Stimulated activated naive CD8-positive, alpha-beta T cell treated with anti-CD3 and anti-CD28 coated beads, Interleukin-15, amount 100 ng/mL, for 72 hours (primary cell): ENCODE measurements at regions not wholly inside any gene's neighbourhood (a gene's known extent, or its start where the extent isn't known, plus 50 kb on each side); places are given as distances from the start of the nearest gene placed in this dataset.

Experiments used
- ATAC-seq: fragments of 150-1000 bp; cut with Tn5 transposase; 2 replicates; pipeline ENCODE4 v1.10.0; 2021; ENCODE audit warnings: mild to moderate bottlenecking, moderate library complexity
- DNase-seq, 2 donors: peaks; one replicate each; pipeline ENCODE4 v3.0.0; 2021 to 2022
- H3K27ac Mint-ChIP-seq, 2 donors: one replicate each; pipeline ENCODE4 v1.8.0; 2022; ENCODE audit warnings: mild to moderate bottlenecking in 2 of 2, mixed read lengths in 2 of 2, moderate library complexity in 2 of 2
- H3K27me3 Mint-ChIP-seq: one replicate; pipeline ENCODE4 v1.8.0; 2022; ENCODE audit warnings: mixed read lengths
- H3K4me1 Mint-ChIP-seq: one replicate; pipeline ENCODE4 v1.8.0; 2022; ENCODE audit warnings: mild to moderate bottlenecking, mixed read lengths
- H3K4me3 Mint-ChIP-seq, 2 donors: one replicate each; pipeline ENCODE4 v1.8.0; 2022; ENCODE audit warnings: mild to moderate bottlenecking in 2 of 2, mixed read lengths in 2 of 2, moderate library complexity in 1 of 2
- H3K9me3 Mint-ChIP-seq, 2 donors: one replicate each; pipeline ENCODE4 v1.8.0; 2022; ENCODE audit warnings: mixed read lengths in 2 of 2

- Mint-ChIP-seq H3K27me3 (no peaks in the 10 kb centered on the region), H3K4me3 (no peak overlapping the region), H3K27ac (no peak overlapping the region), H3K9me3 (peaks cover 0 to 4% of the 10 kb centered on the region in 2 donors), H3K4me1 (no peaks in the 10 kb centered on the region)
- no peak for ATAC-seq
- DNase-seq = no peak
Measured at GRCh38 chr4:28148221-28148620, 1287.6 kb downstream of the STIM2 start.

GRCh38 chr4:28149762-28150161, 1289.1 kb downstream of the STIM2 start:
- no peak overlapping the region for H3K4me3 Mint-ChIP-seq
- H3K4me1 Mint-ChIP-seq = no peaks in the 10 kb centered on the region
- no peak overlapping the region for H3K27ac Mint-ChIP-seq
- H3K9me3 Mint-ChIP-seq = peaks cover 0 to 3% of the 10 kb centered on the region in 2 donors
- no peaks in the 10 kb centered on the region for H3K27me3 Mint-ChIP-seq
- DNase-seq (no peak), ATAC-seq (no peak)

- Mint-ChIP-seq H3K9me3 (peaks cover 0 to 5% of the 10 kb centered on the region in 2 donors), H3K27ac (no peak overlapping the region), H3K27me3 (no peaks in the 10 kb centered on the region), H3K4me1 (no peaks in the 10 kb centered on the region), H3K4me3 (no peak overlapping the region)
- ATAC-seq = no peak
- no peak for DNase-seq
Measured at GRCh38 chr4:28151314-28151713, 1290.7 kb downstream of the STIM2 start.

- Mint-ChIP-seq H3K4me3 (no peak overlapping the region), H3K9me3 (peaks cover 4 to 16% of the 10 kb centered on the region in 2 donors), H3K27me3 (no peaks in the 10 kb centered on the region), H3K4me1 (no peaks in the 10 kb centered on the region), H3K27ac (no peak overlapping the region)
- DNase-seq (no peak), ATAC-seq (no peak)
Measured at GRCh38 chr4:28167411-28167810, 1306.8 kb downstream of the STIM2 start.

DNA sequence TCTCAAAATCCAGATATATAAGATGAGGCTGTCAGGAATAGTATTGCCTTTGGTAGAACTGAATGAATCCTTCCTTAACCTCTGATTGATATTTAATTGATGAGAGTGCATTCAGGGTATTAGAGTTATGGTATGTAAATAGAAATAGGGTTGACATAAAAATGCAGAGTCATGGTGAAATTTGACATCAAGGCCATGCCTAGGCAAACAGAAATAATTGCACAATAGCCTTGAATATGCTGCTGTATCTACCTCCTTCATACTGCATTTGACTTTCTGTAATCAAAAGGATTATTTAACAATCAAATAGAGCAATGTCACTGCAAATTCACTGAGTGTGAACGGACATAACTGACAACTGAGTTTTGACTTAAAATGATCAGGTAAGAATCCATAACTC, 1316.3 kb downstream of the STIM2 start:
- H3K9me3 Mint-ChIP-seq = peaks cover 7% of the 10 kb centered on the region in 2 donors
- no peak for ATAC-seq
- no peaks in the 10 kb centered on the region for H3K4me1 Mint-ChIP-seq
- no peak overlapping the region for H3K4me3 Mint-ChIP-seq
- H3K27ac Mint-ChIP-seq = no peak overlapping the region
- no peak for DNase-seq
- H3K27me3 Mint-ChIP-seq = no peaks in the 10 kb centered on the region

DNA sequence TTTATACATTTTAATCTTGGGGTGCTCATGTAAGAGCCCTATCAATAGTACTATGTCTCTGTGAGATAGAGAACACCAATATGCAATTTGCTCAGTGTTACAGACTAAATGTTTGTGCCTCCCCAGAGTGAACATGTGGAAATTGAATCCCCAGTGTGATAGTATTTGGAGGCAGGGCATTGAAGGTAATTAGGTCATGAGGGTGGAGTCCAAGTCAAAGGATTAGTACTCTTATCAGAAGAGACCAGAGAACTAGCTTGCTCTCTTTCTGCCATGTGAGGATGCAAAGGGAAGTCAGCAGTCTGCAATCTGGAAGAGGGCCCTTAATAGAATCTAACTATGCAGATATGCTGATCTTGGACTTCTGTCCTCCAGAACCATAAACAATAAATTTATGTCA, 1317.0 kb downstream of the STIM2 start:
- DNase-seq = no peak
- H3K27me3 Mint-ChIP-seq = no peaks in the 10 kb centered on the region

GRCh38 chr4:28179126-28179525, 1318.5 kb downstream of the STIM2 start:
- H3K4me3 Mint-ChIP-seq = no peak overlapping the region
- no peaks in the 10 kb centered on the region for H3K4me1 Mint-ChIP-seq
- ATAC-seq (no peak), DNase-seq (no peak)
- H3K9me3 Mint-ChIP-seq = peaks cover 7 to 9% of the 10 kb centered on the region in 2 donors
- H3K27me3 Mint-ChIP-seq = no peaks in the 10 kb centered on the region
- no peak overlapping the region for H3K27ac Mint-ChIP-seq

More for the DNA sequence above, 1317.0 kb downstream of the STIM2 start:
- ATAC-seq = no peak
- no peak overlapping the region for H3K27ac Mint-ChIP-seq
- no peaks in the 10 kb centered on the region for H3K4me1 Mint-ChIP-seq
- peaks cover 7 to 9% of the 10 kb centered on the region in 2 donors for H3K9me3 Mint-ChIP-seq
- no peak overlapping the region for H3K4me3 Mint-ChIP-seq

GRCh38 chr4:28209371-28209924, 1348.8 kb downstream of the STIM2 start:
- ATAC-seq = no peak
- Mint-ChIP-seq H3K27me3 (no peaks in the 10 kb centered on the region), H3K4me3 (no peak overlapping the region), H3K9me3 (peaks cover 9 to 16% of the 10 kb centered on the region in 2 donors), H3K4me1 (no peaks in the 10 kb centered on the region), H3K27ac (no peak overlapping the region)
- no peak for DNase-seq

- Mint-ChIP-seq H3K4me3 (no peak overlapping the region), H3K4me1 (no peaks in the 10 kb centered on the region), H3K9me3 (peaks cover 9 to 15% of the 10 kb centered on the region in 2 donors), H3K27ac (no peak overlapping the region), H3K27me3 (no peaks in the 10 kb centered on the region)
- ATAC-seq = no peak
- DNase-seq = no peak
Measured at GRCh38 chr4:28211676-28212470, 1351.2 kb downstream of the STIM2 start.

- Mint-ChIP-seq H3K27me3 (no peaks in the 10 kb centered on the region), H3K4me1 (no peaks in the 10 kb centered on the region), H3K9me3 (peaks cover 12 to 16% of the 10 kb centered on the region in 2 donors), H3K27ac (no peak overlapping the region), H3K4me3 (no peak overlapping the region)
- ATAC-seq (no peak), DNase-seq (no peak)
Measured at GRCh38 chr4:28221536-28221935, 1360.9 kb downstream of the STIM2 start.

DNA sequence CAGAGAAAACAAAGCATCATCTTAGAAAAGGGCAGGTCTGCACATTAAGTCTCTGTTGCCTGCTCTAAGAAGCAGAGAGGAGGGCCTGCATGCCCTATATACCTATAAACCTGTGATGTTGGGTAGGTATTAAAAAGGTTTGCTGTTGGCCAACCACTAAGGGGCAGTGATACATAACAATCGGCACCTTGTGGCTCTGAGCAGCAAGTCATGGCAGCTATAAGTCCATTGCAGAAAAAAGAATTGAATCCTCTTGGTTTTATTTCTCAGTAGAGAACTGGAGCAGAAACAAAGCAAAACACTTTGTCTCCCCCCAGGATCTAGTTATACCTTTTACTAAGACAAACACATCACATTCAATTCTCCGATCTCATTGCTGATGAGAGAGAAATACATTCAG, 1364.4 kb downstream of the STIM2 start:
- H3K27me3 Mint-ChIP-seq = no peaks in the 10 kb centered on the region
- peaks cover 16 to 17% of the 10 kb centered on the region in 2 donors for H3K9me3 Mint-ChIP-seq
- H3K27ac Mint-ChIP-seq = no peak overlapping the region
- no peak overlapping the region for H3K4me3 Mint-ChIP-seq
- DNase-seq = no peak
- no peak for ATAC-seq
- H3K4me1 Mint-ChIP-seq = no peaks in the 10 kb centered on the region

- Mint-ChIP-seq H3K27ac (no peak overlapping the region), H3K4me1 (no peaks in the 10 kb centered on the region), H3K4me3 (no peak overlapping the region), H3K9me3 (peaks cover 16 to 17% of the 10 kb centered on the region in 2 donors), H3K27me3 (no peaks in the 10 kb centered on the region)
- ATAC-seq = no peak
- DNase-seq = no peak
Measured at GRCh38 chr4:28225689-28226353, 1365.2 kb downstream of the STIM2 start.

DNA sequence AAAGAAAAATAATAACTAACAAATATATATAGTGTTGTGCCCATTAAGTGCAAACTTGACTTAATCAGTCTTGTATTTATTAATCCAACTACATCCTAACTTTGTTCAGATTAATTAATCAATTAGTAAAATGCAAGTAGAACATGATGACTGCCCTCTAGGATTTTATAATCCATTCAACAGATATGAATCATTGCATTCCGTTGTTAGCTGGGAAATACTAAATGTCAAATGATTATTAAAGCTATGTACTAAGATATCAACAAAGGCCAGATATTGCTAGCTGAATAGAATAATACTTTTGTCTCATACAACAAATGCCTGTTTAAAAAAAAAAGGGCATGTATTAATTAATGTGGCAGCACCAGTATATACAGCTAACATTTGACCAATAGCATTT, 1366.3 kb downstream of the STIM2 start:
- Mint-ChIP-seq H3K27ac (no peak overlapping the region), H3K9me3 (peaks cover 11 to 14% of the 10 kb centered on the region in 2 donors), H3K4me3 (no peak overlapping the region), H3K4me1 (no peaks in the 10 kb centered on the region), H3K27me3 (no peaks in the 10 kb centered on the region)
- ATAC-seq = no peak
- no peak for DNase-seq

GRCh38 chr4:28227764-28228163, 1367.1 kb downstream of the STIM2 start:
- peaks cover 6 to 8% of the 10 kb centered on the region in 2 donors for H3K9me3 Mint-ChIP-seq
- H3K27me3 Mint-ChIP-seq = no peaks in the 10 kb centered on the region
- no peak for DNase-seq

GRCh38 chr4:28228561-28229491, 1368.2 kb downstream of the STIM2 start:
- Mint-ChIP-seq H3K4me1 (no peaks in the 10 kb centered on the region), H3K27ac (no peak overlapping the region), H3K9me3 (peaks cover 0 to 4% of the 10 kb centered on the region in 2 donors), H3K4me3 (no peak overlapping the region), H3K27me3 (no peaks in the 10 kb centered on the region)
- DNase-seq (no peak), ATAC-seq (no peak)

More at GRCh38 chr4:28227764-28228163, 1367.1 kb downstream of the STIM2 start:
- ATAC-seq = no peak
- Mint-ChIP-seq H3K4me3 (no peak overlapping the region), H3K4me1 (no peaks in the 10 kb centered on the region), H3K27ac (no peak overlapping the region)
